Esophagus muscularis mucosa (tissue), 4 donors: ENCODE measurements at regions not wholly inside any gene's neighbourhood (a gene's known extent, or its start where the extent isn't known, plus 50 kb on each side); places are given as distances from the start of the nearest gene placed in this dataset.

ENCODE experiments used
- CTCF ChIP-seq, 3 experiments: fragments of 200-600 bp in 2 of 3; fragments of 450-650 bp in 1 of 3; sonication (generic) in 2 of 3; IDR thresholded peaks; one replicate each; pipeline ENCODE4 v1.5.1; 2017 to 2019; ENCODE audit warnings: antibody characterized with exemption in 3 of 3, mild to moderate bottlenecking in 2 of 3, moderate library complexity in 1 of 3
- EP300 ChIP-seq: sonication (generic); formaldehyde crosslinking; IDR thresholded peaks from one replicate; pipeline ENCODE4 v1.6.1; 2017; ENCODE audit warnings: antibody characterized with exemption
- POLR2A ChIP-seq: fragments of 450-650 bp; IDR thresholded peaks from one replicate; pipeline ENCODE4 v1.6.1; 2017; ENCODE audit warnings: antibody characterized with exemption, moderate library complexity, mild to moderate bottlenecking, low read depth
- POLR2AphosphoS5 ChIP-seq, 2 donors: sonication (generic); formaldehyde crosslinking; IDR thresholded peaks; one replicate each; pipeline ENCODE4 v1.6.1; 2017; ENCODE audit warnings: antibody characterized with exemption in 2 of 2

GRCh38 chr14:22510527-22511110 lies 78.4 kb downstream of the DAD1 start:
- no peak for TF ChIP-seq CTCF (IDR thresholded peaks at IDR 0.05)
- no peak for TF ChIP-seq POLR2AphosphoS5 (IDR thresholded peaks at IDR 0.05)
- TF ChIP-seq POLR2A = no peak
- TF ChIP-seq EP300 = no peak
